Pancreas (tissue), 10 donors: ENCODE measurements at regions not wholly inside any gene's neighbourhood (a gene's known extent, or its start where the extent isn't known, plus 50 kb on each side); places are given as distances from the start of the nearest gene placed in this dataset.

Source experiments
- ATAC-seq, 4 donors: fragments of 200-7000 bp; cut with Tn5 transposase; one replicate each; pipeline versions ENCODE4 v1.8.0 to v1.9.1; 2020; ENCODE audit warnings: mild to moderate bottlenecking in 4 of 4, moderate library complexity in 4 of 4
- DNase-seq, 6 donors: peaks; one replicate each; pipeline ENCODE4 v3.0.0-alpha.2; 2020
- FAIRE-seq: peaks from 2 replicates; lab custom pipeline; 2012; peaks lifted over from hg19 to GRCh38; lab: Jason Lieb, UNC
- H3K27ac ChIP-seq, 4 donors: fragments of 200-600 bp; sonication (generic); 1 replicate in 3 of 4; 2 replicates in 1 of 4; pipeline versions ENCODE4 v1.5.0 to v1.8.0; 2020
- H3K27me3 ChIP-seq, 4 donors: fragments of 200-600 bp; one replicate each; pipeline ENCODE4 v1.8.0; 2021
- H3K36me3 ChIP-seq, 3 donors: fragments of 200-600 bp; sonication (generic) in 1 of 3; one replicate each; pipeline versions ENCODE4 v1.5.0 to v1.8.0; 2020 to 2021
- H3K4me1 ChIP-seq, 3 donors: fragments of 200-600 bp; one replicate each; pipeline ENCODE4 v1.8.0; 2021
- H3K4me3 ChIP-seq, 4 donors: fragments of 200-600 bp; sonication (generic) in 2 of 4; one replicate each; pipeline versions ENCODE4 v1.5.0 to v1.8.0; 2020 to 2021
- H3K9me3 ChIP-seq, 4 donors: fragments of 200-600 bp; one replicate each; pipeline ENCODE4 v1.8.0; 2021
- WGBS, 2 donors: extraction: QIAGEN DNeasy Blood & Tissue Kit; methylation state at CpG; one replicate each; pipeline ENCODE4 v1.1.7; 2013; 5-methylcytosine and 5-hydroxymethylcytosine counted together
- intact Hi-C, 3 donors: fragments of 100-400 bp; cut with DNase I; formaldehyde crosslinking; loops; one replicate each; pipeline versions ENCODE4 v1.11.1 to v1.14.2; 2022
- TF ChIP-seq, protein P1 (sequence below), 4 donors: fragments of 200-600 bp; sonication (generic) in 3 of 4; IDR thresholded peaks; one replicate each; pipeline versions ENCODE4 v1.5.0 to v1.8.0; 2021; ENCODE audit warnings: antibody characterized with exemption in 4 of 4
- donor health status: healthy with polysubstance abuse.
- donor health status: DM: no; HTN: no; CAD: no; lungs with moderate emphysema.
- donor health status: DM: no; HTN: no; CAD: no.
- donor health status: control.
- donor health status: control.
- donor health status: Bipolar disorder and iron deficiency.
- donor health status: DM: yes; HTN: yes; CAD: no.
- donor health status: DM: no; HTN: no; CAD: no.
- donor health status: DM: no; HTN: no; CAD: no.
- donor health status: DM: yes; HTN: yes; CAD: no.

DNA sequence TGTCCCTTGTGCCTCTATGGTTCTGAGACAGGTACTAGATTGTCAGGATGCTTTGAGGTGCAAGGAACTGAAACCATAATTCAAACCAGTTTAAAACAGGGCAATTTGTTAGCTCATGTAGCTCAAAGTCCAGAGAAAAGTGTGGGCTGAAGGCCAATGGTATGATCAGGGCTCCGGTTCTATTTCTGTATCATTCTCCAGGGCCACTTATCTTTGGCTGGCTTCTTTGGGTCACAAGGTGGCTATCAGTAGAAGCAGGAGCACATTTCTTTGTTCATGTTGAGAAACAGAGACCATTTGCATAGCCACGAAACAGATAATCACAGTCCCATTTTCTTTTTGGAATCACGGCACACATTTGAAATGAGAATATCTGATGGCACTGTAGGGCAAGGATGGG, 294.9 kb downstream of the ETNK1 start:
- TF ChIP-seq, protein P1, sequence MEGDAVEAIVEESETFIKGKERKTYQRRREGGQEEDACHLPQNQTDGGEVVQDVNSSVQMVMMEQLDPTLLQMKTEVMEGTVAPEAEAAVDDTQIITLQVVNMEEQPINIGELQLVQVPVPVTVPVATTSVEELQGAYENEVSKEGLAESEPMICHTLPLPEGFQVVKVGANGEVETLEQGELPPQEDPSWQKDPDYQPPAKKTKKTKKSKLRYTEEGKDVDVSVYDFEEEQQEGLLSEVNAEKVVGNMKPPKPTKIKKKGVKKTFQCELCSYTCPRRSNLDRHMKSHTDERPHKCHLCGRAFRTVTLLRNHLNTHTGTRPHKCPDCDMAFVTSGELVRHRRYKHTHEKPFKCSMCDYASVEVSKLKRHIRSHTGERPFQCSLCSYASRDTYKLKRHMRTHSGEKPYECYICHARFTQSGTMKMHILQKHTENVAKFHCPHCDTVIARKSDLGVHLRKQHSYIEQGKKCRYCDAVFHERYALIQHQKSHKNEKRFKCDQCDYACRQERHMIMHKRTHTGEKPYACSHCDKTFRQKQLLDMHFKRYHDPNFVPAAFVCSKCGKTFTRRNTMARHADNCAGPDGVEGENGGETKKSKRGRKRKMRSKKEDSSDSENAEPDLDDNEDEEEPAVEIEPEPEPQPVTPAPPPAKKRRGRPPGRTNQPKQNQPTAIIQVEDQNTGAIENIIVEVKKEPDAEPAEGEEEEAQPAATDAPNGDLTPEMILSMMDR (IDR thresholded peaks at IDR 0.05): no peak
- FAIRE-seq: no peak
- no peak overlapping the region for H3K27ac ChIP-seq
- no peaks in the 10 kb centered on the region for H3K4me1 ChIP-seq
- H3K4me3 ChIP-seq: no peak overlapping the region
- intact Hi-C loops: no loop called here
- no peak for ATAC-seq
- no peaks in the 10 kb centered on the region for H3K36me3 ChIP-seq
- 42 to 54% methylated on average over 3 of the region's 3 CpGs for WGBS, 2 donors
- no peaks in the 10 kb centered on the region for H3K27me3 ChIP-seq
- no peaks in the 10 kb centered on the region for H3K9me3 ChIP-seq
- no peak for DNase-seq

DNA sequence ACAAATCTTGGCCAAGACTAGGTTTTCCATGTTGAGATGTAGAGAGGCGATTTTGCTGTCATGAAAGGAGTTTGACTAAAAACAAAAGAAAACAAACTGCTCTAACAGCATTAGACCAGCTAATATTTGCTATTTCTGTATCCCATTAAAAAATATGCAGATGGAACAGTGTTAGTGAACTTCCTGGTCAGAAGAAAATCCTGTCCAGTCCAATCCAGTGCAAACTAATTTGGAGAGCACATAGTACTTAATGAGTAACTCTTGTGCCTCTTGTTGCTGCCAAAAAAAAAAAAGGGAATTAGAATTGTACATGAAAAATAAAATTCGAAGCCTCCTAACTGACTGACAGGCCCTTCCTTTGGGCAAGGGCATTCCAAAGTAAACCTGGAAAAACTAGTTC, 298.8 kb downstream of the ETNK1 start:
- WGBS, 2 donors: 38 to 54% methylated on average over 2 of the region's 2 CpGs
- H3K27ac ChIP-seq: no peak overlapping the region
- H3K27me3 ChIP-seq: no peaks in the 10 kb centered on the region
- TF ChIP-seq, protein P1 (IDR thresholded peaks at IDR 0.05): no peak
- no peaks in the 10 kb centered on the region for H3K4me1 ChIP-seq
- DNase-seq (no peak), FAIRE-seq (no peak), ATAC-seq (peak in 1 of 4 donors; percentile 41)
- H3K9me3 ChIP-seq: no peaks in the 10 kb centered on the region
- intact Hi-C loops: no loop called here
- no peaks in the 10 kb centered on the region for H3K36me3 ChIP-seq
- H3K4me3 ChIP-seq: no peak overlapping the region

DNA sequence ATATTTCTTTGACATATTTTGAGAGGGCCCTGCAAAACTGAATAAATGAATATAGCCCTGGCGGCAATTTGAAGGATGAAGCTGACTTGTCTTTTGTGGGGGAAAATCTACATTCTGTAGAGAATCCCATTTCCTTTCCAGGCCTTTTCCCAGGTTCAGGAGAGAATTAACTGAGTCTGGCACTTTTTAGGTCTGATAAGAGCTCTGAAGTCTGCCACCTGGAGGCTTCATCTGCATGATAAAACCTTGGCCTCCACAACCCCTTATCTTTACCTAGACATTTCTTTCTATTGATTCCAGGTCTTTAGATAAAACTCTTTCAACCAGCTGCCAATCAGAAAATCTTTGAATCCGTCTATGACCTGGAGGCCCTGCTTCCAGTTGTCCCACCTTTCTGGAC, 299.4 kb downstream of the ETNK1 start:
- no peak for ATAC-seq
- H3K9me3 ChIP-seq: no peaks in the 10 kb centered on the region
- no peak overlapping the region for H3K27ac ChIP-seq
- intact Hi-C loops: no loop called here
- WGBS, 2 donors: 68 to 69% methylated on average over 2 of the region's 2 CpGs
- DNase-seq: no peak
- no peaks in the 10 kb centered on the region for H3K27me3 ChIP-seq
- TF ChIP-seq, protein P1 (IDR thresholded peaks at IDR 0.05): no peak
- H3K36me3 ChIP-seq: no peaks in the 10 kb centered on the region
- no peak for FAIRE-seq
- H3K4me1 ChIP-seq: no peaks in the 10 kb centered on the region
- H3K4me3 ChIP-seq: no peak overlapping the region

DNA sequence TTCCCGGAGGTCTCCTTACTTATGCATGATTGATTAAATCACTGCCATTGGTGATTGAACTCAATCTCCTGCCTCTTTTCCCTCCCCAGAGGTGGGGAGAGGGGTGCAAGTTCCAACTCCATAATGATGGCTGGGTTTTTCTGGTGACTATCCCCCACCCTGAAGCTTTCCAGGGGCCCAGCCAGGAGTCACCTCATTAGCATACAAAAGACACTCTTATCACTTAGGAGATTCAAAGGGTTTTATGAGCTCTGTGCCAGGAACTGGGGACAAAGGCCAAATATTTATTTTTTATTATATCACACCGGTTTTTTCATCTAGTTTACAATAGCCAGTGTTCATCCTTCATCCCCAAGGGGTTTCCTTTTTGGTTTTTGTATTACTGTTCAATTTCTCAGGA, 300.7 kb downstream of the ETNK1 start:
- no peak for ATAC-seq
- Histone ChIP-seq H3K27me3 (no peaks in the 10 kb centered on the region), H3K36me3 (no peaks in the 10 kb centered on the region), H3K4me1 (no peaks in the 10 kb centered on the region), H3K4me3 (no peak overlapping the region), H3K9me3 (no peaks in the 10 kb centered on the region), H3K27ac (no peak overlapping the region)
- TF ChIP-seq, protein P1 (IDR thresholded peaks at IDR 0.05): no peak
- WGBS, 2 donors: 58 to 68% methylated on average over 2 of the region's 2 CpGs
- no peak for DNase-seq
- intact Hi-C loops: no loop called here
- no peak for FAIRE-seq

DNA sequence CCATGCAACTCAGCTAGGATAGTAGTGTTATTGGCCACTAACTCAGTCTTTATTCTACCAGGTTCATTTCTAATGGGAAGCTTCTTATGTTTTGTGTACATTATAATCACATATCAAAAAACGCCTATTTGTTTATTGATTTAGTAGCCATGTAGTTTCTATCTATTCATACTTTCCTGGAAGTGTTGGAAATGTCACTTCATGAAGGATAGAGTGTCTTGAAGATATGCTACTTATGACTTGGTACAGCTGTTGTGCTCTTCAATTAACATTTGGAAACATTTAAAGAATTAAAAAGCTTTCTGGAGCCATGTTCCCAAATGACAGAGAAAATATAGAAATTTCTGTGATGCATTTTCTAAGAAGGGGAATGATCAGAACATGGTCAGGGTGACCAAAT, 307.5 kb downstream of the ETNK1 start:
- H3K4me3 ChIP-seq: no peak overlapping the region
- intact Hi-C loops: no loop called here
- 35 to 38% methylated on average over 1 of the region's 1 CpG for WGBS, 2 donors
- no peaks in the 10 kb centered on the region for H3K27me3 ChIP-seq
- TF ChIP-seq, protein P1 (IDR thresholded peaks at IDR 0.05): no peak
- no peaks in the 10 kb centered on the region for H3K9me3 ChIP-seq
- ATAC-seq (no peak), DNase-seq (no peak), FAIRE-seq (no peak)
- no peaks in the 10 kb centered on the region for H3K4me1 ChIP-seq
- H3K36me3 ChIP-seq: no peaks in the 10 kb centered on the region
- H3K27ac ChIP-seq: no peak overlapping the region
